Astrocyte of the cerebellum (primary cell): ENCODE measurements at regions not wholly inside any gene's neighbourhood (a gene's known extent, or its start where the extent isn't known, plus 50 kb on each side); places are given as distances from the start of the nearest gene placed in this dataset.

Source experiments
- DNase-seq: peaks from one replicate; pipeline ENCODE4 v3.0.0-alpha.2; 2011; ENCODE audit warnings: low read depth
- H3K4me3 ChIP-seq: 2 replicates; pipeline ENCODE4 v1.5.1; 2011; ENCODE audit warnings: mild to moderate bottlenecking, low read depth, low read length, moderate library complexity
- in situ Hi-C: cut with HindIII; loops from 2 replicates; pipeline ENCODE4 v1.10.0; 2017; ENCODE audit warnings: low sequenced_read_pairs
- TF ChIP-seq, protein P1 (sequence below): IDR thresholded peaks from 2 replicates; pipeline ENCODE4 v1.5.1; 2012; ENCODE audit warnings: low read length, low read depth, moderate library complexity, mild to moderate bottlenecking; ENCODE audit errors: missing control alignments

DNA sequence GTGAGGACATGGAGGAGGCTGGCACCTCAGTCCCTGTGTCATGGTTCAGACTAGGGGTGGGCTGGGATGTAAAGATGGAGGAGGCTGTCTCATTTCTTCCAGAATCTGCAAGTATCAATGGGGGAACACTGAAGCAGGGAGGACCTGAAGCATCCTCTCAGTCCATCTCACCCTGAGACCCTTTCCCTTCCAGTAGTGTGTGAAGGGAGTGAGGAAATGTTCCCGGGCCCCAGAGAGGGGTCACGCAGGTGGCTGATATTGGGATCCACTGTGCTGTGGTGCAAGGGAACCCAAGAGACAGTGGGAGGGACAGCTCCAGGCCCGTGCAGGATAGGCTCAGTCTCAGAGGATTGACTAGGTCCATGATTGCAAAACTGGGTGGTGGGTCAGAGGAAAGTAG lies 72.2 kb upstream of the ADPGK start:
- TF ChIP-seq, protein P1, sequence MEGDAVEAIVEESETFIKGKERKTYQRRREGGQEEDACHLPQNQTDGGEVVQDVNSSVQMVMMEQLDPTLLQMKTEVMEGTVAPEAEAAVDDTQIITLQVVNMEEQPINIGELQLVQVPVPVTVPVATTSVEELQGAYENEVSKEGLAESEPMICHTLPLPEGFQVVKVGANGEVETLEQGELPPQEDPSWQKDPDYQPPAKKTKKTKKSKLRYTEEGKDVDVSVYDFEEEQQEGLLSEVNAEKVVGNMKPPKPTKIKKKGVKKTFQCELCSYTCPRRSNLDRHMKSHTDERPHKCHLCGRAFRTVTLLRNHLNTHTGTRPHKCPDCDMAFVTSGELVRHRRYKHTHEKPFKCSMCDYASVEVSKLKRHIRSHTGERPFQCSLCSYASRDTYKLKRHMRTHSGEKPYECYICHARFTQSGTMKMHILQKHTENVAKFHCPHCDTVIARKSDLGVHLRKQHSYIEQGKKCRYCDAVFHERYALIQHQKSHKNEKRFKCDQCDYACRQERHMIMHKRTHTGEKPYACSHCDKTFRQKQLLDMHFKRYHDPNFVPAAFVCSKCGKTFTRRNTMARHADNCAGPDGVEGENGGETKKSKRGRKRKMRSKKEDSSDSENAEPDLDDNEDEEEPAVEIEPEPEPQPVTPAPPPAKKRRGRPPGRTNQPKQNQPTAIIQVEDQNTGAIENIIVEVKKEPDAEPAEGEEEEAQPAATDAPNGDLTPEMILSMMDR: no peak
- in situ Hi-C loops: no loop called here
- H3K4me3 ChIP-seq: no peak overlapping the region
- no peak for DNase-seq

GRCh38 chr15:72852273-72852672 lies 68.7 kb upstream of the ADPGK start:
- H3K4me3 ChIP-seq: no peak overlapping the region
- TF ChIP-seq, protein P1: no peak
- no peak for DNase-seq
- in situ Hi-C loops: no loop called here

GRCh38 chr15:72851586-72851985 lies 68.0 kb upstream of the ADPGK start:
- DNase-seq: no peak
- in situ Hi-C loops: no loop called here
- no peak overlapping the region for H3K4me3 ChIP-seq
- TF ChIP-seq, protein P1: no peak

GRCh38 chr15:72850833-72851232 lies 67.3 kb upstream of the ADPGK start:
- TF ChIP-seq, protein P1: no peak
- H3K4me3 ChIP-seq: no peak overlapping the region
- in situ Hi-C loops: no loop called here
- no peak for DNase-seq

- TF ChIP-seq, protein P1: no peak
- in situ Hi-C loops: no loop called here
- DNase-seq: no peak
- no peak overlapping the region for H3K4me3 ChIP-seq
Observed at GRCh38 chr15:72847806-72848205, 64.2 kb upstream of the ADPGK start.

DNA sequence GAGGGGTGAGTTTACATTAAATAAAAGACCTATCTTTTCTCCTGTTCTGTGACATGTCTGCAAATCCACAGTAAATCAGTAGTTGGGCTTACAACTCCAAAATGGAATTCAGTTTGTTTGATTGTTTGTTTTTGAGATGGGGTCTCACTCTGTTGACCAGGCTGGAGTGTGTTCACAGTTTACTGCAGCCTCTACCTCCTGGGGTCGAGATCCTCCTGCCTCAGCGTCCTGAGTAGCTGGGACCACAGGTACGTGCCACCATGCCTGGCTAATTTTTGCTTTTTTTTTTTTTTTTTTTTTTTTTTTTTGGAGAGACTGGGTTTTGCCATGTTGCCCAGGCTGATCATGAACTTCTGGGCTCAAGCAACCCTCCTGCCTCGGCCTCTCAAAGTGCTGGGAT lies 63.5 kb upstream of the ADPGK start:
- DNase-seq: no peak
- H3K4me3 ChIP-seq: no peak overlapping the region
- TF ChIP-seq, protein P1: no peak
- in situ Hi-C loops: no loop called here

GRCh38 chr15:72845981-72846383 lies 62.4 kb upstream of the ADPGK start:
- in situ Hi-C loops: no loop called here
- TF ChIP-seq, protein P1: no peak
- DNase-seq: no peak

More at GRCh38 chr15:72845981-72846383, 62.4 kb upstream of the ADPGK start:
- H3K4me3 ChIP-seq: no peak overlapping the region
